GM19238 (cell line): ENCODE measurements at regions not wholly inside any gene's neighbourhood (a gene's known extent, or its start where the extent isn't known, plus 50 kb on each side); places are given as distances from the start of the nearest gene placed in this dataset.
A peak's percentile ranks its signal among the peaks of the same experiment; 100 is the strongest.
"Not testable (repeated sequence)": the region's sequence is repeated elsewhere in the genome, so short reads cannot be mapped to it uniquely, and the experiment has no call there.

Experiments used
- DNase-seq: peaks from one replicate; pipeline ENCODE4 v3.0.0; 2011; ENCODE audit warnings: low spot score; ENCODE audit not compliant: insufficient read length

DNA sequence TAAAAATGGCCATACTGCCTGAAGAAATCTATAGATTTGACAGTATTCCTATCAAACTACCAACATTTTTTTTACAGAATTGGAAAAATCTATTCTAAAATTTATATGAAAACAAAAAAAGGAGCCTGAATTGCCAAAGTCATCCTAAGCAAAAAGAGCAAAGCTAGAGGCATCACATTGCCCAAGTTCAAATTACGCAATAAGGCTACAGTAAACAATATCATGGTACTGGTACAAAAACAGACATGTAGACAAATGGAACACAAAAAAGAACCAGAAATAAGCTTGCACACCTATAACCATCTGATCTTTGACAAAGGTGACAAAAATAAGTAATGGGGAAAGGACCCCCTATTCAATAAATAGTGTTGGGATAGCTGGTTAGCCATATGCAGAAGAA lies 50.2 kb upstream of the THSD7B start:
- DNase-seq: no peak

DNA sequence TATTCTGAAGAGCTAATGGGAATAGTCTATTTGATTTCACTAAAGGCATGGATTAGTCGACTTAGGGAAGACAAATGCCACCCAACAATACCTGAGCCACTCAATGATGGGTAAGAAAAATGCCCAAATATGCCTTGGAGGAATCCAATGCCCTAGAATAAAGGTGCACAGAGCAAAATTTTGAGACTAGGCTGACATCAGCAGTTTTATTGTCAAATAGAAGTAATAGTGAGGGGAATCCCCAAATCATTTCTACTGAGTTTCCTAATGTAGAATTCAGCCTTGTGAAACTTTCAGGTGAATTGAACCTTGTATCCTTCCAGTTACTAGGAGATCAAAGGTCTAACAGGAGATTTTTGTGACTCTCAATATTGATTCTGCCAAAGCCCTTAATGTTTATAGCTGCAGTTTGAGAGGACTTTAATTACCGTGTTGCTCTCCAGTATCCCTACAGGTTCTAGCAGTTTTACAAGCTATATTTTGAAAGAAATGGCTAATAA lies 50.8 kb upstream of the THSD7B start:
- no peak for DNase-seq

DNA sequence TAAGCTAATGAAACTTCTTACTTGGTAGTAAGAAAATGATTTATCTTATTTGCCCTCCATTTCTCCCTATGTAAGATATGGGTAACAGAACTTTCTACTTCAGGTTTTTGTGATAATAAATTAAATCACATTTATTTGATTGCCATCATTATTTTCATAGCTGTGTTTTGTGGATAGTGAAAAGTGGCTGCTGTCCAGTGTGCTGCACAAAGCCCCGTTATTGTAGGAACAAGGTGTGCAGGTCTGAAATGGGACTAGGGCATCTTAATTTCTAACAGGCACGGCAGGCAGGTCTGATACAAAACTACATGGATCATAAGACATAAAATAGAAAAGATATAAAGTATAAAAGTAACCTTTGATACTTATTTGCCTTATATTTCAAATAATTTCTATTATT lies 51.6 kb upstream of the THSD7B start:
- no peak for DNase-seq

DNA sequence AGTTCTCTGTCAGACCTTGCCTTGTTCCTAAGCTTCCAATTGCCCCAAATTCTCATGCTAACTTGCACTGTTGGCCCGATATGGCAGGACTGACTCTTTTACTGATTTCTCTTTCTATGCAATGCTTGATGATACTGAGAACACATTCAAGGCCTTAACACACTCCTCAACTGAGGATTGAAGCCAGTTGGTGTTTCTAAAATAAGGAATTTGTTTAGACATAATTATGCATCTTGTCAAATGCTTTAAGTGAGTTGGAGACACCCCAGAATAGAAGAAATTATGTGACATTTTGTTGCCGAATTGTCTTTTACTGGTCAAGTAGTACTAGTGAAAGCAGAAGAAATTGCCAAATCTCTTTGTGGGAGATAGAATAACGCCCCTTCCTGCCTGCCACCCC lies 60.0 kb upstream of the THSD7B start:
- no peak for DNase-seq

DNA sequence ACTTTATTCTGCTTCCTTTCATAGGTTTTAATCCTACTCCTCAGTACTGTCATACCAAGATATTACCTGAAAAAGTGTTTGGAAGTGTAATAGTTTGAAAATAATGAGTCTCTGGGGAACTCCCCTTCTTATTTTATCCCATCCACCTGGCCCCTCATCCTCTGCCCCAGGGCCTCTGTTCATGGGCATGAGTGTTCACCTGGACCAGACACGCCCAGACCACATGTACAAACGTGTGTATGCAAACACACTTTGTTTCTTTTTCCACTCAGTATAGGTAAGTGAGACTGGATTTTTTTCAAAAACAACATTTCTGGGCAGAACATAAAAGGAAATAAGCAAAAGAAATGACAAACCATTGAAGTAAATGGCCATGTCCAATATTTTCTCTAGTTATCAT lies 62.1 kb upstream of the THSD7B start:
- no peak for DNase-seq

DNA sequence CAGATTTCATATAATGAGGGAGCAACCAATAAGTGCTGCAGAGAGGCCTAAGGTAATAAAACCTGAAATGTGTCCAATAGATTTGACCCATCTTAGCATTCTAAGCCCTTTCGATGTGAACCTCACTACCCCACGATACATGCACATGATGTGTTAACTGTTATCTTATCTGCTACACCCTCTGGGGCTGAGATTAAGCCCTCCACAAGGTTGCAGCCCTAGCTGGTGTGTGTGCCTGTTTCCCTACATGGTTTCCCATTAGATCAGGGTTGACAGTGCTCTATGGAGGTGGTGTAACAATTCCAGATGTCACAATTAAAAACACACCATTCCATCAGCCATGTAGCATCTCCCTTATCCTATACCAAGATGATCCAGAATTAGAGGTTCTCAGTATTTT lies 68.9 kb upstream of the THSD7B start:
- DNase-seq: no peak

DNA sequence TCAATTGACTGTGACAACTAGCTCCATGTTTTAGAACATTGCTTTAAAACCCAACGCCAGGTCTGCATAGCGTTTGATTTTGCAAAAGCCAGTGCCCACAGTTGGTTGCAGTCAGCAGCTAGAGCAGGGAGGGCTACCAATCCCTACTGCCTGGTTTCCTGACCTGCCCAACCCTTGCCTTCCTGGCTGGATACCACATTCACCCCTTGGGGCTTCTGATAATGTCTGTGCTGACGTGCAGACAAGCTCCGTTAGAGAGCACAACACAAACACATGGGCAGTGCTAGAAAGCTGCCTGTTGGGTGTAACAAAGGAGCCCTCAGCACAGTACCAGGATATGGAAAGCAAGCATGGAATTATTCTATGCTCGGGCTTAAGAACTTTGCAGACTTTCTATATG lies 71.4 kb upstream of the THSD7B start:
- no peak for DNase-seq

DNA sequence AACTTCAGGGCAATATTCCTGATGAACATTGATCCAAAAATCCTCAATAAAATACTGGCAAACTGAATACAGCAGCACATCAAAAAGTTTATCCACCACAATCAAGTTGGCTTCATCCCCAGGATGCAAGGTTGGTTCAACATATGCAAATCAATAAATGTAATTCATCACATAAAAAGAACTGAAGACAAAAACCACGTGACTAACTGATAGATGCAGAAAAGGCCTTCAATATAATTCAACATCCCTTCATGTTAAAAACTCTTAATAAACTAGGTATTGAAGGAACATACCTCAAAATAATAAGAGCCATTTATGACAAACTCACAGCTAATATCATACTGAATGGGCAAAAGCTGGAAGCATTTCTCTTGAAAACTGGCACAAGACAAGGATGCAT lies 85.3 kb upstream of the THSD7B start:
- DNase-seq: not testable (repeated sequence)

DNA sequence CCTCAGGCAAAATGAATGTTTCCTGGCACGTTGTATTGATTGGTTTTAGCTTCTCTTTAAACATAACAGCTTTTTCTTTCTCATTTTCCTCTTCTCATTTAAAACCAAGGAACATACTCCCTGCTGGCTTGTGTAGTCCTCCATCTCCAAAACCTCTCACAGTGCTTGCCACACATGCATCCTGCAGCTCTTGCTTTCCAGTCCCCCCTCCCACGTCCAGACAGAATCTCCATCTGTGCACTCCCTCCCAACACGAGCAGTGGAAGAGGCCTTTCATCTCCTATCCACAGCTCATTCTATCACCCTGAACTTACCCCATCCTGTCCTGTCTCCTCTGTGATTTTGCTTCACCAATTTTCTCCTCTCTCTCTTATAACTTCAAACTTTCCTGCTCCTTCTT lies 99.6 kb upstream of the THSD7B start:
- no peak for DNase-seq

DNA sequence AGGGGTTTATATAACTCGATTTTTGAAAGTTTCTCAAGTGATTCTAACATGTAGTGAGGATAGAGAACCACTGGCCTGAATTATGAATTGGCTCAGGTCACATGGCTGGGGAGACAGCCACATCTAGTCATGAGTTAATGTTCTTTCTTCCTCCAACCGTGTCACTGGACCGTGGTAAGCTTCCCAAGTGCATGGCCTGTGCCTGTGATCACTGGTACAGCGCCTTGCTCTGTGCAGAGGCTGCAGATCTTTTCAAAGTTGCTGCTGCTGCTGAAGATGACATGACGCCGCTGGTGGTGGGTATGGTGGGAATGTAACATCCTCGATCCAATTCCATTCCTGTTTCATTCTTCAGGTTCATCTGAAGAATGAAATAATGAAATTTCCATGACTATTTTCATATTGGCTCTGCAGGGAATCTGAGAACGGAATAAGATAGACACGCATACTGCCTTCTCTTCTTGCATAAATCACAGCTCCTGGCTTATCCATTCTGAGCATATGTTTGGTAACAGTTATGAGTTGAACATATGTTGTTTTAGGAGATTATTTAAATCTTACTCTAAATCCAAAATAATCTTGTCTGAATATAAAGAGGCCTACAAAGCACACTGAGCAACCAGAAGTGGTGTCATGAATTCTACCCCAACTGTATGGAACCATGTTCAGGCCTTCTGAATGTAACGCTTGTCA lies 100.5 kb upstream of the THSD7B start:
- no peak for DNase-seq

DNA sequence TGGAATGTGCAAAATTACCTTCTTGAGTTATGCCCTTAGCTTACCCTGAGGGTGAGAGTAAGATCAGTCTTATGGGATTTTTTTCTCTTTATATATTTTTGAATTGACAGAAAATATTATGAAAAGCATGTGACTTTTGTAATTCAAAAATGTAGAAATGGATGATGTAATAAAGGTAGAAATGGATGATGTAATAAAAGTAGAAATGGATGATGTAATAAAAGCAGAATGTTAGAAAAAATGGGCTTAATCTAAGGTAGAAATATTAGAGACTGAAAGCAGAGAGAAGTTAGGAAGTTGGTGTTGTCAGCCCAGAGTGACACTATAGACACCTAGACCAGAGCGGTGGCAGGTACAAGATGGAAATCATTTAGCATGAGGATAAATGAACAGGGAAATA lies 107.1 kb upstream of the THSD7B start:
- DNase-seq: no peak

DNA sequence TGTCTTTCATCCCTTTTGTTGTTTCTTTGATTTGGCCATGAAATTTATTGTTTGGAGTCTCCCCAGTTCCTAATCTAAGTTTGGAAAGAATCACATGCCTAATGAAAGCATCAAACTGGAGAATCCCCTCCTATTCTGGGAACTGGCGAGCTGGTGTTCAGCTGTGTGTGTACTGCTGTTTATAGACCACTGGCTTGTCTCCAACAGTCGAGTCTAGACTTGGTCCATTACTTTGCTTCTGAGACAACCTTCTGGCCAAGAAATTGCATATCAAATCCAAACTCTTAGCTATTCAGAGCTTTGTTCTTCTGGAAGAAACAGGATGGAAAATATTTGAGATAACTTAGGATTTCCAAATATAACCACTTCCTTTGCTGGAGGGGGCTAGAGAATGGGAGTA lies 111.5 kb upstream of the THSD7B start:
- DNase-seq: no peak

DNA sequence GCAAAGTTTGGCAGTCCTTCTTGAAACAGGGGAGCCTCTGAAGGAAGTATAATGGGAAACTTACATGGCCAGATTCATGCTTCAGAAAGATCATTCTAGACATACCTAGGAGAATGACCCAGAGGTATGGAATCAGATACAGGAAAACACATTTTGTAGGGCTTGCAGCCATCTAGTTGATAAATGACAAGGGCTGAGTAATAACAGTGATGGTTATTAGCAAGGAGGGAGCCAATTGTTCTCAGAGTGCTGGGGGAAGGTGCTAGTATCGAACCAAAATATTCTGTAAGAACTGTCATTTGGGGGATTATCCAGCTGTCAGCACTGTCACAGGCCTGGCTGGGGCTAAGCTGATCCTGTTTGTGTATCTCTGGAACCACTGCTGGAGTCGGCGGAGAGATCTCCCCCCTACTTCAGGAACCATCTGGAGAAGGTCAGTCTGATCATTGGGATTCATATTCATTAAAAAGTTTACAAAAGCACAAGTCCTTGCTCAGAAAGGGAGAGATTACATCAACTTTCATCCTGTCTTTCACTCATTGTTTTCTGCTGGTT lies 113.8 kb upstream of the THSD7B start:
- DNase-seq: no peak

DNA sequence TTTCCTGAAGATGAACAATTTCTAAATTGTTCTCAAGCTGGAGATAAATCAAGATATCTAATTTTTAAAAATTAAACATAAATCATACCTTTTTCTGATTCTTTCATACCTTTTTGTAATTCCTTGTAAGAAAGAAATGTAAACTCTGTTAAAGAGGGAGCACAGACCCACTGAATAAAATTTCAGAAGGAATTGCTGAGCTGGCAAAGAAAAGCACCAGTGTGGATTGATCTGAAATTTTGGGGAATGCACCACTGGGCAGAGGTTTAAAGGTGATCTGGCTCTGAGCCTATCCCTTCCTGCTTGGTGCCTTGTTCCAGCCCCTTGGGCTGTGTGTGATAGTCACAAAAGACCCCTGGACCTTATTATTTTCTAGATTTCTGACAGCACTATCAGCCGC lies 118.3 kb upstream of the THSD7B start:
- DNase-seq: no peak

DNA sequence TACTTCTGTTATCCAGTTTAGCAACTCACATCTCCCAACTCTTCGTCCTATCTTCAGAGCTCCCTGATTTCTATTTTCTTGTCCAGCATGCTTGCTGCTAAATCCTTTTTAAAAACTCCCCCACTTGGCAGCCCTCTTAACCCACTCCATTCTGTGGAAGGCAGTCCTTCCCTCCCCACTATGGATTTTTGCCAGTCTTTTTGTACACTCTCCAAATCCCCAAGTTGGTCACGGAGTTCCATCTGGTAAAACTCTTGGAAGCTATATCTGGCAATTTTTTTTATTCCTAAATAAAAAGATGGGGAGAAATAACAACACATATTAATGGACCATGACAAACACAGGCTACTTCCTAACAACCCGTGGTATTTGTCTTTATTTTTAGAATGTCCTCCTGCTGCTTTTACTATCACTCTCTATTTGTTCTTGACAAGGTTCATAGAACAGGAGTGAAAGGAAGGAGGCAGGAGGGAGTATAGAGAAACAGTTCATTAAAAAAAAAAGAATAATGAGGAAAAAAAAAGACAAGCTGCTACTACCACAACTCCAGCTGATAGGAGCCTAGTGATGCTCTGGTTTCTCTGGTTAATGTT lies 120.0 kb upstream of the THSD7B start:
- no peak for DNase-seq

DNA sequence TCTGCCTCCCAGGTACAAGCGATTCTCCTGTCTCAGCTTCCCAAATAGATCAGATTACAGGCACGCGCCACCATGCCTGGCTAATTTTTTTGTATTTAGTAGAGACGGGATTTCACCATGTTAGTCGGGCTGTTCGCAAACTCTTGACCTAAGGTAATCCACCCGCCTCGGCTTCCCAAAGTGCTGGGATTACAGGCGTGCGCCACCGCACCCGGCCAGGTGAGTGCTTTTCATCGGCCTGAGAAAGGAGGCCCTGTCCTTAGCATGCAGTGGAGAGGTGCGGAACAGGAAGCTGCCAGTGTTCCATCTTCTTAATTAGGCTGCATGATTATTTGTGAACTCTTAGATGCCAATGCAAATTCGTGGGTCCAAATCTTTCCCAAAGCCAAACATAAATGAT lies 125.7 kb upstream of the THSD7B start:
- DNase-seq: no peak

DNA sequence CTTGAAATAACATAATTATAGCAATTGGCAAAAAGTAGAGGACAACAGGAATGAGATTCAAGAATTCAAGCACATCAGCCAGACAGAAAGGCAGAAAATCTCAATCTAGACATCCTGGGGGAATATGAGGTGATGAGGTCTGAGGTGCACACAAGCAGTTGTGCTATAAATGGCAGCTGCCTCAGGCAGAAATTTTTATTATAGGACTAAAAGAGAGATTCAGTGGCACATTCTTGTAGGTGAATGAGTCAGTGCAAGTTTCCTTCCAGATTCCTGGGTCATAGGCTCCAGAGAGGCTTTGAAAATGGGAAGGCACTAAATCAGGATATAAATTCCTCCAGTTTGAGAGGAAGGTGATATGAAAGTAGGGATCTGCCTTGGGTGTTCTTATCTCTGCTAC lies 127.2 kb upstream of the THSD7B start:
- DNase-seq: no peak

DNA sequence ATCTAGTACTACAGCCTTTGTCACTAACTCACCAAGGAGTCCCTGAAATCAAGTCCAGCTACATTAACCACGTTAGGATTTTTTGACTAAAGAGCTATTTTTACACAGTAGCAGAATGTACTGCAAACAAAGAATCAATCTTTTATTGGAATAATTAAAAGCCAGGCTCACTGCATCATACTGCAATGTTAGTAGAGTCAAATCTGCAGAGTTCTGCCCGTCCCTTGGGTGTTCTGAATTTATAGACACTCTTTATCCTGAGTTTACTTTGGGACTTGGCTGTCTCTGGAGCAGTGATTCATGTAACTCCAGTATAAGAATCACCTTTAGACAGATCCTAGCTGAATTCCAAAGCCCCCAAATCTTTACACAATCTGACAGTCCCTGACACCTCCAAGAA lies 127.9 kb upstream of the THSD7B start:
- no peak for DNase-seq

DNA sequence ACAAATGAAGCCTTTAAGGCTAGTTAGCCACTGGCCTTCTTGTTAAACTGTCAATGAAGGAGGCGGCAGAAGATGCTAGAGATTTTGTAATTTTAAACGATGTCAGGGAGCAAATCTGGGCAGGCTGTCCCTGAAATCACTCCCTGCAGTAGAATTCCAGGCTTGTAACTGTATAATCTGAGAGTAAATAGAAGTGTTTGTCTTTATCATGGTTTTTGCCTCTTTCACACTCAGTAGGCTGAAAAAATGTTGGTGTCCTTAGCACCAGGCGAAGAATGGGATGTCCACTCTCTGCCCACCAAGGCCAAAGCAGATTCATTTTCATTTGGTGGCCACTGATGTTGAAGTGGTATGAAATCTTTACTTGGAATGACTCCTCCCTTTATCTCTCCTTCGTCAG lies 136.9 kb upstream of the THSD7B start:
- no peak for DNase-seq

DNA sequence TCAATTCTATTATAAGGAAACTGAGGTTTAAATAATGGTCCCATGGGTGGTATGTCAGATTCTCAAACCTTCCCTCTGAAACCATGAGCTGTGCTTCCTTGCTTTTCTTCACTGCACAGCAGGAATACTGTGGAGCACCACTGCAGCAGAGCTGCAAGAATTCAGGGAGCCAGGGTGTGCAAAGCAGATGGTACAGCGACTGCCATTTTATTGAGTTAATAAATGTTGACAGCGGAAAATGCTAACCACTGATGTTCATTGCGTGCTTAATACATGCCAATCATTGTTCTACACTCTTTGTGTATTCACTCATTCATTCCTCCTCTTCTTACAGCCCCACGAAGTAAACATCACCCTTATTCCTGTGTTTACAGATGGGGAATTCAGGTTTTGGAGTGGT lies 152.2 kb upstream of the THSD7B start:
- DNase-seq: no peak

DNA sequence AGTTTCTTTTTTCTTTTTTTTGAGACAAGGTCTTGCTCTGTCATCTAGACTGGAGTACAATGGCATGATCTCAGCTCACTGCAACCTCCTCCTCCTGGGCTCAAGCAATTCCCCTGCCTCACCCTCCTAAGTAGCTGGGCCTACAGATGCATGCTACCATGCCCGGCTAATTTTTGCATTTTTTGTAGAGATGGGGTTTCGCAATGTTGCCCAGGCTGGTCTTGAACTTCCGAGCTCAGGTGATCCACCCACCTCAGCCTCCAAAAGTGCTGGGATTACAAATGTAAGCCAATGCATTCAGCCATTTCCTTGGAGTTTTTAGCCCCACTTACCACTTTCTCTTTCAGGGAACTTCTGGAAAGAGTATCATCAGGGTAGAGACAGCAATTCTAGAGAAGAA lies 153.3 kb upstream of the THSD7B start:
- no peak for DNase-seq

DNA sequence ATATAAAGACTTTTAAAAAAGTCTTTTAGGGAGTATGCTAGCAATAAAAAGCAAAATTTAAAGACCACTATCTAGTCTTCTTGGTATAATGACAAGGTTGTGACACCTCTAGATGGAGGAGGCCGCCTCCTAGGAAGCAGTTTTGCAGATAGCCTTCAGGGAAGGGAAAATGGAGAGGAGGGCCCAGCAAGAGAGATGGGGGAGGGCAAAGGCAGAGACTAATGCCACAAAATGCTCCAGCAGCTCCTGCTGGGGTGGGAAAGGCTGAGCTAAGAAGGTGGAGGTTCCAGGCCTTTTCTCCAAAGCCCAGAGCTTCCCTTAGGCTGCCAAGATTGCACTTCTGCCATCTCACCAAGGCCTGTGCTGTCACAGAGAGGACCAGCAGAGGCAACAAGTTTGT lies 153.9 kb upstream of the THSD7B start:
- no peak for DNase-seq

DNA sequence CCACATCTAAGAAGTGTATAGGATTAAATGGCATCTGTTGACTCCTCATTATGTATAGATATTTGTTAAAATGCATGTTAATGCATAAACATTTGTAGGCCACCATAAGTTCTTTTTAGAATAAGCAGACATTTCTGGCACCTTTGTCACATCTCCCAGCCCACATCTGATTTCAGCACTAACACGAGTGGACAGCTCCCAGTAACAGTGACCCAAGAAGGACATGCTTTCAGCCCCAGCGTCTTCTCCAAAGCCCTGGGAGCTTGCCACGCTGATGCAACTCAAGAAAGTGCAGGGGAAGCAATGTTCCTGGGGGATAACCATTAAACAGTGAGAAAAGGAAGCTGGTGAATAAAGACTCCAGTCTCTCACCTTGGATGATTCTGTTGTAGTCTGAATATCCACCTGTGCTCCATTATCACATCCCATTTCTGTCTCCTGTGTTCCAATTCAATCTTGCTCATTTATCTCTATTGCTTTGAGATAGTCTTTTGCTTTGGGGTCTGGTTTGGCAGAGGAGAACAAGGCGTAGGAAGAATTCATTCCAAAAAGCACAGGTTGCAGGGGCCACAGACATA lies 182.6 kb upstream of the THSD7B start:
- DNase-seq: peak; percentile 2
